ENCODE measurements at regions not wholly inside any gene's neighbourhood (a gene's known extent, or its start where the extent isn't known, plus 50 kb on each side); places are given as distances from the start of the nearest gene placed in this dataset.
A peak's percentile ranks its signal among the peaks of the same experiment; 100 is the strongest.

DNA sequence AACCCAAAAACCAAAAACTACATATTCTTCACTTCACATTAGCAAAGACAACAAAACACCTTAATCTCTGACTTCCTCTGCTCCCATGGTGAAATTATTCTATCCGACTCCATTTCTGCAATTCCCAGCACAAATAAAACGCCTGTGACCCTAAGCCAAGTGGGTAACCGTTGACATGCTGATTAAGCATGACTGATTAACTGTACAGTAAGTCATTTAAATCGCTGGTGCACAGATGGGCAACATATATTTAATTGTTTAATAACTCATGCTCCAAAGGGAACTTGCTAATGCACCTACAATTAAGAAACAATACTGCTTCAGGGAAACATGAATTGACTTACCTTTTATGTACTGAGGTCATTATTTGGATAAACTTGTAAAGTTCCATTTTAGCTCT lies 436.7 kb downstream of the KIF2B start:
- Histone ChIP-seq H3K4me3 (ENCODE audit: extremely low read depth in 1 of 4, insufficient read depth in 2 of 4, low read depth in 3 of 4, low read length in 4 of 4) (no peak overlapping the region), H2BK120ac (replicated peaks; ENCODE audit: low read depth, low read length) (no peak overlapping the region), H3K4ac (replicated peaks; ENCODE audit: insufficient read length, low read depth, low read length) (no peak overlapping the region), H4K91ac (replicated peaks; ENCODE audit: insufficient read length, low read length) (no peak overlapping the region), H3K36me3 (ENCODE audit: control insufficient read depth in 2 of 4, insufficient read depth in 4 of 4, low read length in 3 of 4) (peaks cover 0 to 6% (median 0%) of the 10 kb centered on the region in 4 experiments; a peak in 1 of 8 replicates), H3K4me1 (replicated peaks in 1 of 4; ENCODE audit: control insufficient read depth in 3 of 4, insufficient read depth in 4 of 4, low read length in 3 of 4) (peaks cover 0 to 12% (median 6%) of the 10 kb centered on the region in 4 experiments; a peak in 3 of 7 replicates), H2AK5ac (ENCODE audit: low read depth, low read length) (no peak overlapping the region), H3K27me3 (replicated peaks in 1 of 4; ENCODE audit: control insufficient read depth in 3 of 4, extremely low read depth in 1 of 4, insufficient read depth in 3 of 4, low read length in 3 of 4) (peaks cover 0 to 1% (median 0%) of the 10 kb centered on the region in 4 experiments; a peak in 1 of 7 replicates), H3K79me2 (ENCODE audit: control insufficient read depth in 1 of 2, insufficient read depth in 2 of 2, low read length in 2 of 2) (no peaks in the 10 kb centered on the region), H3K14ac (ENCODE audit: insufficient read length) (peak overlapping the region; percentile 84), H3K4me2 (ENCODE audit: insufficient read depth in 1 of 2, low read depth in 2 of 2, low read length in 2 of 2) (no peak overlapping the region), H4K5ac (ENCODE audit: insufficient read length, low read depth, low read length) (no peak overlapping the region), H4K8ac (ENCODE audit: extremely low read depth, insufficient read depth, low read length) (no peak overlapping the region), H3K27ac (ENCODE audit: low read depth, low read length) (no peak overlapping the region), H2BK5ac (ENCODE audit: low read depth, low read length) (no peak overlapping the region), H3K79me1 (ENCODE audit: low read depth, low read length) (no peaks in the 10 kb centered on the region), H4K20me1 (replicated peaks in 1 of 2; ENCODE audit: control insufficient read depth in 1 of 2, insufficient read depth in 2 of 2, low read length in 2 of 2) (no peaks in the 10 kb centered on the region), H3K9ac (replicated peaks in 1 of 4; ENCODE audit: extremely low read depth in 1 of 4, low read depth in 3 of 4, low read length in 3 of 4) (no peak overlapping the region), H2BK20ac (ENCODE audit: low read length) (no peak overlapping the region), H3K9me3 (ENCODE audit: insufficient read depth in 2 of 2, low read depth in 1 of 2, low read length in 1 of 2) (peaks cover 3 to 6% of the 10 kb centered on the region in 2 experiments; a peak in 2 of 4 replicates), H2BK12ac (ENCODE audit: low read depth, low read length) (no peak overlapping the region), H2AFZ (ENCODE audit: low read length) (no peak overlapping the region), H3K56ac (replicated peaks; ENCODE audit: insufficient read length, low read depth, low read length) (no peak overlapping the region), H2BK15ac (ENCODE audit: low read length) (no peak overlapping the region), H3K23ac (ENCODE audit: insufficient read length) (no peak overlapping the region), H3K18ac (ENCODE audit: extremely low read depth, low read length) (no peak overlapping the region), H3K23me2 (ENCODE audit: low read depth, low read length) (no peaks in the 10 kb centered on the region)
- POLR2A ChIA-PET (ENCODE audit: partially characterized antibody) = no interaction called here
- FAIRE-seq = no peak
- DNase-seq (ENCODE audit: low read depth in 1 of 2, low spot score in 2 of 2) = no peak
- 82% methylated on average over 4 of the region's 4 CpGs; no CpG with 5 or more reads in 1 of the 2 experiments for WGBS, 2 experiments (ENCODE audit: extremely low coverage in 1 of 2, insufficient coverage in 1 of 2, insufficient read length in 1 of 2, insufficient replicate concordance in 2 of 2, low coverage in 1 of 2, low lambda C conversion rate in 2 of 2, missing lambda C conversion rate in 1 of 2)
- CTCF ChIA-PET (ENCODE audit: partially characterized antibody) = no interaction called here
- TF ChIP-seq TCF12 (IDR thresholded peaks at IDR 0.05; ENCODE audit: low read depth, low read length) (no peak), PHF8 (conservative IDR thresholded peaks at IDR 0.05; ENCODE audit: low read depth, low read length) (no peak)
